HS-5 (cell line): ENCODE measurements at regions not wholly inside any gene's neighbourhood (a gene's known extent, or its start where the extent isn't known, plus 50 kb on each side); places are given as distances from the start of the nearest gene placed in this dataset.
"Not testable (repeated sequence)": the region's sequence is repeated elsewhere in the genome, so short reads cannot be mapped to it uniquely, and the experiment has no call there.

ENCODE experiments used
- DNase-seq: peaks from one replicate; pipeline ENCODE4 v3.0.0-alpha.2; 2012; ENCODE audit warnings: low read depth

DNA sequence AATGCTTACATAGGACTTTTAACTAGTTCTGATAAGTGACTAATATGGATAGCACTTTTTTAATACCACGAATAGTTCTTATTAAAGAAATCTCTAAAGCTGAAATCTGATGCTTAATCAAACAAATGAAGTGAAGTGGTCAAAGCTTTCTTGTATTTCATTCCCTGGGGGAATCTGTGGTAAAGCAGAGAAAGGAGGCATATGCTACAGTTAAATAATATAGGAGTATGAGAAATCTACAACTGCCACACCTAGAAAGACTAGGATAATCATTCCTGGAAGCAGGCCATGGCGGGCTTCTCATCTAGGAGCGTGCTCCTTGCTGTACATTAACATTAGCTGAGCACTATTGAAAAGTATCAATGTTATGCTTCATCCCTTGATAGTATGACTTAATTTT is 835.7 kb downstream of the OTOL1 start:
- no peak for DNase-seq

DNA sequence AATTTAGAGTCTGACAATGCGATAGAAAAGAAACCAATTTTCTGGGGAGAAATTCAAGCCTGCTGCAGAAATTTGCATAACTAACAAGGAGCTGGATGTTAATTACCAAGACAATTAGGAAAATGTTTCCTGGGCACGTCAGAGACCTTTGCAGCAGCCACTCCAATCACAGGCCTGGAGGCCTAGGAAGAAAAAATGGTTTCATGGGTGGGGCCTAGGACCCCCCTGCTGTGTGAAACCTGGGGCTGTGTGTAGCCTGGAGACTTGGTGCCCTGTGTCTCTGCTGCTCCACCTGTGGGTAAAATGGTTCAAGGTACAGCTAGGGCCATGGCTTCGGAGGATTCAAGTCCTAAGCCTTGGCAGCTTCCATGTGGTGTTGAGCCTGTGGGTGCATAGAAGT is 837.9 kb downstream of the OTOL1 start:
- DNase-seq: no peak

DNA sequence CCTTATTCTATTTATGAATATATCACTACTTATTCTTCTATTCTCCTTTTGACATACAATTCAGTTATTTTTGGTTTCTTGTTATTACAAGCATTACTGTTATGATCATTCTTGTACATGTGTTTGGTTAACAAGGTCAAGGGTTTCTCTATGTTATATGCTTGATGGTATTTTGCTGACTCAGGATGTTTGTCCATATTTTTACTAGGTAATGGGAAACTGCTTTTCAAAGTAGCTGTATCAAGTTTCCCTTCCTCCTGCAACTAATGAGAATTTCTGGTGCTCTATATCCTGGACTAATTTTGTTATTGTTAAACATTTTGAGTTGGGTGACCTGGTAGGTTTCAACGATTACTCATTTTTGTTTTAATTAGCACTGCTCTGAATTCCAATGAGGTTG is 841.0 kb downstream of the OTOL1 start:
- no peak for DNase-seq

DNA sequence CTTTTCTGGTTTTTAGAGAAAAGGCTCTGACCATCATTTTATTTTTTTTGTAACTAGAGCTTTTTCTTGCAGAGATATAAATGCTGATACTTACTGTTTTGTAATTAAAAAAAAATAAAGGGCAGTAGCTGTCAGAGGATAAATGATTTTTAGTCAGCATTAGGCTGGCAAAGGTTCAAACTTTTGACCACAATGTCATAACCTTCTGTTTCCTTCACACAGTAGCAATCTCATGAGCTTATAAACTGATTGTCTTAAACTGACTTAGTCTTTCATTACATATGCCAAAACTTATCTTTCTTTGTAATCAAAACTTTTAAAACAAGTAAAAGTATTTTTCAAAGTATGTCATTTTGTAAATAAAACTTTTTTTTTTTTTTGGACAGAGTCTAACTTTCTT is 841.9 kb downstream of the OTOL1 start:
- peak; percentile 2 for DNase-seq

DNA sequence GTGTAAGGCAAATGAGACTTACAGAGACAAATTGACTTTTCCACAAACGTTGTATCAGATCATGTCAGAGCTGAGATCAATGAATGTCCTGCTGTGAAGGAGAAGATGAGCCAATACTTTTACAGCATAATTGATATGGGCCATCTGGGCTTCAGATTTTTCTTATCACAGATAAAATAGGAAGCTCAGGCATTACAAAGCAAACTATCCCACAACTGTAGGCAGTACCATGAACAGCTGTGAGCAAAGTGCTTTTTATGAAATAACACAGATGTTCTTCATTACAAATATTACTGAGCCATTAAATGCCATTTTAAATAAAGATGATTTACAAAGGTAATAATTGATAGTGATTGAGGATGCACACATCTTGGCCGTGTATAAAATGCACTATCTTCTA is 852.3 kb downstream of the OTOL1 start:
- no peak for DNase-seq

DNA sequence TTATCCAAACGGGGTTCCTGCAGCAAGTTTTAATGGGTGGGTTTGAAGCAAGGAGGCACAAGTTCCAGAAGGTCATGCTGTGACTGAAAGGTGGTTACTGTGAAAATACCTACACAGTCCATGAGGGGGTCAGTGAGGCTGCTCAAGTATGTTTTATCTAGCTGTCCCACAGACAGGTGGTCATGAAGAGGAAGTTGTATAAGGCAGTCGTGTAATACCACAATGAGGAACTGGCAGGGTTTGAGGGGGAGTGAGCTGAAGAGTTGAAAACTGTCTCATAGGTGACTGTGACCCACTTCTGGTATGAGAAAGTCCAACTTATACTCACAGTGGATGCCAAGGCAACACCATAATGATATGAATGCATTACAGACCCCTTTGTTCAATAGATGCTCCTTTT is 856.8 kb downstream of the OTOL1 start:
- DNase-seq: no peak

DNA sequence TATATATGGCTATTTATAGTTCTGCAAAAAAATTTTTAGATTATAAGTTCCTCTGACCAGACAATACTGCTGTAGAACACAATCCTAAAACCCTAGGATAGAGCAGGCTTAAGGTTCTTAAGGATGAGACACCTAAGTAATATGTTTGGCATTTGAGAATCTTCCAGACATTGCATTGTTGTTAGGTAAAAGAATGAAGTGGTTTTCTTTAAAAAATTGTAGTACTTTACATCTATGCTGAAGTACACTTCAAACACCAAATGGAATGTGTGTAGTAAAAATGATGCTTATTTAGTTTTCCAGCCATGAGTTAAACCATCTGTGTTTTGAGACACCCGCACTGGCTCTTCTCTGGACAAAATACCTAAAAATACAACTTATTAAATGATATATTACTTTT is 857.7 kb downstream of the OTOL1 start:
- DNase-seq: peak; percentile 48

DNA sequence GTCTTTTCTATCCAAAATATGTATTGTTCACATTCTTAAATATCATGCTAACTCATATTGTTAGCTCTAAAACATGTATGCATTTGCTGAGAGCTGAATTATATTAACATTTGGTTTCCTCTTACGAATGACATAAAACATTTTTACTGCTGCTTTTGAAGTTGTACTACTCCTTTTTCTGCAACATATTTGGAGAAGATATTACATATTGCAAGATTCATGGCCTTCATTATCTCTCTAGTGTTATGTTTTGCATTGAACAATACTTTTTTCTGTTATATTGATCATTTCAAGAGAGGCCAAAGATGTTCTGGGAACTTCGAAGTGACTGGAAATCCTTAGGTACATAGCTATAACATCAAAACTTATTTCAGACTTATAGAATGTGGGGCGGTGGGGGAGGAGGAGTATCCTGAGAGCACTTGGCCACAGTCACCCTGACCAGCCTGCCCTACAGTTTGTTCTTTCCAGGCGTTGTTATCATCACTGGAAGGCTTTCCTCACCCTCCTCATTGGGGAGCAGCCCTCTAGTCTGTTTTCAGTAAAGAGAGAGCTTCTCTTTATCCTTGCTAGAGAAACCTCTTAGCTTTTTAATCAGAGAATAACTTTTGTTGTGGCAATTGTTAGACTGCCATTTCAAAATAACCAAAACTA is 868.6 kb downstream of the OTOL1 start:
- DNase-seq: no peak

DNA sequence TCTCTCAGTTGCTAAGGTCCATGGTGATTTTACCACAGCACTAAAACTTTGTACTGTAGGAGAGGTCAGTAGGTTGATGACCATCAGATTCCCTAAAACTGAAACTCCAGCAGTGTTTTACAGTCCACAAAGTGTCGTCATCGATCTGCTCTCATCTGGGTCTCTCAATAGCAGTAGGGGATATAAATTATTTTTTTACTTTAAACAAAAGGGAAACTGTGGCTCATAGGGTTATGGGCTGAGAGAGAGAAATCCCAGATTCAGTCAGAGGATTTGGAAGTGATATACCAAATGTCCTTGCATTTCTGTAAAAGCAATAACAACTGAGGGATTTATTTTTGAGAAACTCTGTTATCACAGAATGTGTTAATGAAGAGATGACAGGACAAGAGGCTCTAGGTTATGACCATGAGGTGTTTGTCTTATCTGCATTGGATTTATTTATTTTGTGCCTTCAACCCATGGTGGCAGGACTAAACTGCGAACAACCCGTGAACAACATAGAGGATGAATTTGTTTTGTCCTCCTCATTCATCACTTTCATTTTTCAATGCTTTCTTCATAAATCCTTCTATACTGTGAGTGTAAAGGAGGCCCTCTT is 869.7 kb downstream of the OTOL1 start:
- DNase-seq: no peak

DNA sequence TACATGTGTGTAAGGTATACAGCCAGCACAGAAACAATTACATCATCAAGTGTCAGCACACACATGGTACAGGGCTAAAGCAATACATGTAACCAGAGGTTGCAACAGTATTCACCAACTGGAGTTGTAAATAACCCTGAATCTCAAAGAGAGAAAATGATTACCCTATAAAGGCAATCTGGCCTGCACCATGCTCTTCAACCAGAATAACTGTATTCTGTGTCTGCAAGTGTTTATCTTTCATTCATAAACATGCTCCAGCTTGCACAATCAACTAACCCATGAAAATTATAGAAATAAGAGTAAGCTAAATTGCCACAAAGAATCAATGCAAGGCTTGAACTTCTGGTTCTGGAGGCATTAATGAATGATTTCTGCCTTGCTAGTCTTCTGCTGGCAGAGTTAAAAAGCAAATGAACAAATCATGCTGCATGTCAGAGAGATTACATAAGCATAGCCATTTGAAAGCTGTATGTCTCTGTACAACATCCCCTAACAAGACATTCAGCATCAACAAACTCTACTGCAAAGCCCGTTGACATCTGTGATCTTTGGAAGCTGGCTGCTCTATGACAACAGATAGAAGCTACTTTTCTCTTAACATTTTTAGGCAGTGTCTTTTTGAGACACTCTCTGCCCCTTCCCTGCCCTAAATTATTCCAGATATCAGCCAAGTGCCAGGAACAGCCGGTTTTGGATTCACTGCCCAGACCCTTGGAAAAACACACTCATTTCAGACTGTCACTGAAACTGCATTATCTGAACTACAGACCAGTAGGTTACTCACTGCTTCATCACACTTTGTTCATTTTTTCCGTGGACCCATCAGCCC is 871.0 kb downstream of the OTOL1 start:
- no peak for DNase-seq

DNA sequence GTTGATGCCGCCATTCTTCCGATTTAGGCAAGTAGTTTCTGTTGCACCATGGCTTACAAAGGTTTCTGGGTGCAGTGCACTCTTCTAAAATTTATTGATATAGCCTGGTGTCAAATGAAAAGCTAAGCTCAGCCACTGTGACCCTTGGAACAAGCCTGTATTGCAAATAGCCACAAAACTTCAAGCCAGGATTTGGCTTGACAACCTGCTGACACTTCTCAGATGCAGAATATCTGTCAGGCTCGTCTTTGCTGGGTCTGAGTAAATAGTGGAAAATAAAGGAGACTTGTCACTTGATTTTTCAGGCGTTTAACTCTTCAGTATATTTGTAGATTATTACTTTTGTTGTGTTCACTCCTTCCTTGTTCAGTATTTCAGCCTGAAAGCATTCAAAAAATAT is 871.8 kb downstream of the OTOL1 start:
- DNase-seq: no peak

DNA sequence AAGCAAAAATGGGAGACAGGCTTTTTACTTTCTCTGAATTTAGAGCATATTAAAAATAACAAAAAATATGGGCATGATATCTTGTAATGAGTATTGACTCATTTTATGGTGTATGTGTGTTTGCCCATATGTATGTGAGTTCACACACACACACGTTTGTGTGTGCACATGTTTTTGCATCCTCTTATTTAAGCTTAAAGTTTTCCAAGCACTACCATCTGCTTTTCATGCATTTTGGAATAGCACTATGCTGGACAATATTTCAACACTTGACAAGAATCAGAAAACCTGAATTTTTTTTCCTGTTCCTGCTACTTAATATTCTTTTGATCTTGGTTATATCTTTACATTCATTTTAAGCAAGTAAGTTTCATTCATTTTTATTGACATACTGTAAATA is 872.7 kb downstream of the OTOL1 start:
- no peak for DNase-seq

DNA sequence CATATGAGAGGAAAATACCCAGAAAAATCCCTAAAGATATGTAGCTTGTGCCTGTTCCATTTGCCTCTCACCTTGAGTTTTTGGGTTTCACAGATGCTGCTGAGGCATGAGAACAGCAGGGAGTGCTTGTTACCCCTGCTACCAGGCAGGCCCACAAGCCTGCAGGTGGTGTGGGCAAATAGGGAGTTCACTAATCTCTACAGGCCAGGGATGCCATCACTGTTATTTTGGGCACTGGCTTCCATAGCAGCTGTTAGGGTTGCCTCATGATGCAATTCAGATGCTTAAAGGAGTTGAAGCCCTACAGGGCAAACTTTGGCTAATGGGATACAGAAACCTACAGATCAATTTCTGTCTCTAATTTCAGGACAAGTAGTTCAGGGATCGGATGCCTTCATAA is 873.5 kb downstream of the OTOL1 start:
- no peak for DNase-seq

DNA sequence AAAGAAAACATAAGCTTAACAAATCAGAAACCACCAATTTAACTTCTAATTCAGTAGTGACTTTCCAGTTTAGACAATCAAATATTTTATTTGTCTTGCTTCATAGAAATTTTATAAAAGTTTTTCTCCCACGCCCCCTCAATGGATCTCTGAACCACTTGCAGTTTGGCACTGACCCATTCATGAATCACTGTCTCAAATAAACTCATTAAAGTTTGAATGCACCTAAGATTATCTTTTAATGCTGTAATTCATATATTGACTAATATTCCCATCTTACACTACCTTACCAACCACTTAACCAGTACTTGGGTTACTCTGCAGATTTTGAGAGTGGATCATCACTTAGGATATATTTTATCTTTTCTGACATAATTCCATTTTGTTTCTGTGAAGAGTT is 880.2 kb downstream of the OTOL1 start:
- DNase-seq: no peak

DNA sequence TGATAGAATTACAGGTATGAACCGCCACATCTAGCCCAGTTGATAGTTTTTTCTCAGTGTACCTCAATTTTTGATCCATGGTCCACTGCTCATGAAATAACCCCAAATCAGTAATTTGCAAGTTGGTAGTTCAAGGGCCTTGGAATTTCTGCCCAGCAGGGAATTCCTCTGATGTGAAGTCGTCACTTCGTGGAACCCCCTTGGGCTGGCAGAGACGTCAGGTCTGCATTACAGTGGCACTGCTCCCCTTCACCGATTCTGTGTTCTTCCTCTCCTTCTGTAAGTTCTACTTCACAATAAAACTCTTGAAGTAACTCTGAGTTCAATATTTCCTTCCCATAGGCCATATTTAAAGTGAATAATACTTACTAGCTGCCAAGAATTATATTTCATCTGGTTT is 881.0 kb downstream of the OTOL1 start:
- no peak for DNase-seq

DNA sequence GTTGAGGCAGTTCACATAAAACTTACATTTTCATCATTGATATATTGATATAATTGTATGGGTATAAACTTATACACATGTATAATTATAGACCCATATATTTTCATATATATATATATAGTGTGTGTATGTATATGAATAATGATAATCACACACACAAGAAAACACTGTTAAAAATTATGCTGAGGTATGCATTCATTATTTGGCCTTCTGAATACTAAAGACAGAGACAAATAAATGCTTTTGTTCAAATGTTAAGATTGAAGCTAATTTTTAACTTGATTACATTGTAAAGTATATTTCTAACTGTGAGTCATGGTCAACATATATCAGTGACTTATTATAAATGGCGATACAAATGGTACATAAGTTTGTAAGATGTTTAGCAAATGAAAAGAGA is 888.8 kb downstream of the OTOL1 start:
- no peak for DNase-seq

DNA sequence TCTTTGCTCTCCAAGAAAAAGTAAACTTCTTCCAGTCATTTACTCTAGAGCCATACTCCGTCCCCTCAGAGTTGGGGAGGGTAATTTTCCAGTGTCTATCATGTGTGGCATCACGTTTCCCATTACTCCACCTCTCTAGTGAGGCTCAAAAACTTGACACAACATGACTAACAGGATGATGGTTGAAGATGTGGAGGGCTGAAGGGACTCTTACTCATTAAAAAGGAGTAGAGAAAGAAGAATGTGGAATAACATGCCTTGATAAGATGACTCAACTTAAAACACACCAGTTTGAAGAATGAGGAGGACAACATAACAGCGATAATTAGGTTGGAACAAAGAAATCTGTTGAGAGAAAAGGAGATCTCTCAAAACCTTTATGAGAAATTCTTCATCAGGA is 894.3 kb downstream of the OTOL1 start:
- peak; percentile 68 for DNase-seq

DNA sequence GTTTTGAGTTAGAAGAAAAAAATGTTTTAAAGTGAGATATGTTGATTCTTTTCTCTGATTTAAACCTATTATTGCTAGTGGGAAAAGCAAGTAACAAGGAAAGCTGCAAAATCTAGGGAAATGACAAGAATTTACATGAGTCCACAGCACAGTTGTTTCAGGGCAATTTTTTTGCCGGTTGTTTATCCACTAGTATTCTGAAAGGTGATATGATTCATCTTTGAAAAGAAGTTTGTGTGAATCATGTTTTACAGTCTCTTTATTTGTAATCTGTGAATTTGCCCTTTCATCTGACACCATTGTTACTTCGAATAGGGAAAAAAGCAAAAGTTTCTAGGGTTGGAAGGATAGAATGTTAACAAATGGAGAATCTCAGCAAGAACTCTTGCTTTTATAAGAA is 894.7 kb downstream of the OTOL1 start:
- no peak for DNase-seq

DNA sequence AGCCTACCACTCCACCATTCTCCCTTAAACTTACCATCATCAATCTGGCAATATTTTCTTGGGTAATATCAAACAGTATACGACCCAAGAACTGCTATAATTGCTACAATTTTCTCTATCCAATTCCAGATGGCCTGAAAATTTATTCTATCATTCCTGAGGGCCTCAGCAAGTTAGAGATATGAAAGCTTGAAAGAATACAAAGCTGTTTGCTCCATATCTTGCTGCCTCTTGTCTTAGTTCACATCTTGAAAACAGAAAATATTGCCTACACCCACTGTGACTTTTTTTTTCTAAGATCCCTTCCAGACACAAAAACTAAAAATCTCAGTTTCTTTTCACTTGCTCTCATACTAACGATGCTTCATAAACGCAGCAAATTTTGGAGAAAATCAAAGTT is 898.9 kb downstream of the OTOL1 start:
- DNase-seq: no peak

DNA sequence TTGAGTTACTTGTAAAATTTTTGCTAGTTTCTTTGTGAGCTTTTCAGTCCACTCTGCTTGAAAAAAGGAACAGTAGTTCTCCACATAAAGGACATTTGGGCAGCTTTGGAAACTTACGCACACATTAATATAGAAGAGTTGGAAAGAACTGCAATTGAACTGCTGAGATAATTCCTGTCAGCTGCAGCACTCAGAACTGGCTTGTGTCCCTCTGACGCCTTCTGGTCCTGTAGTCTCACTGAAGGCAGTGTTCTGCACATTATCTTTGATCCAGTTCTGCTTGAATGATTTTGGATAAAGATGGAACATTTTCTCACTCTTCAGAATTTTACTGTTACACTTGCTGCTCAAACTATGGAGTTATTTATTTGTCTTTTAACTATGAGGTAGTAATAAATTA is 901.9 kb downstream of the OTOL1 start:
- no peak for DNase-seq

DNA sequence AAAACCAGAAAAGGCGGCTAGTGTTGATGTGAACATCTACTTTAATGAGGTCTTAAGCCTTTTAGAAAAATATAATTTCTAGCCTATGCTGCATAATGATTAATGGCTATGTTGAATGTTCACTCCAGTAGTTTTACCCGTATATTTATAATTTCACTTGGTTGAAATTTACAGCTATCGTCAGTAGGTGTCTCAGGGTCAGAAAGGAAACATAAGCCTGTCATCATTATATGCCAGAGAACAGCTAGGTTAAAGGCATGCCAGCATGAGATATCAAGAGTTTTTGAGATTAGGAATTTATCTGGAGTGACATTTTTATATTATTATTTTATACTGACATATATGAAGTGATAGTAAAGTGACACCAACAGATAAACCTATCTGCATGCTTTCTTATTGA is 904.1 kb downstream of the OTOL1 start:
- DNase-seq: no peak

DNA sequence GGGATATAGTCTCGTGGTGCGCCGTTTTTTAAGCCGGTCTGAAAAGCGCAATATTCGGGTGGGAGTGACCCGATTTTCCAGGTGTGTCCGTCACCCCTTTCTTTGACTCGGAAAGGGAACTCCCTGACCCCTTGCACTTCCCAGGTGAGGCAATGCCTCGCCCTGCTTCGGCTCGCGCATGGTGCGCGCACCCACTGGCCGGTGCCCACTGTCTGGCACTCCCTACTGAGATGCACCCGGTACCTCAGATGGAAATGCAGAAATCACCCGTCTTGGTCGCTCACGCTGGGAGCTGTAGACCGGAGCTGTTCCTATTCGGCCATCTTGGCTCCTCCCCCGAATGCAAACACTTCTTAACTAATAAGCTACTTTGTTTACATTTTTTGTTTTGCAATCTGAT is 914.9 kb downstream of the OTOL1 start:
- not testable (repeated sequence) for DNase-seq

DNA sequence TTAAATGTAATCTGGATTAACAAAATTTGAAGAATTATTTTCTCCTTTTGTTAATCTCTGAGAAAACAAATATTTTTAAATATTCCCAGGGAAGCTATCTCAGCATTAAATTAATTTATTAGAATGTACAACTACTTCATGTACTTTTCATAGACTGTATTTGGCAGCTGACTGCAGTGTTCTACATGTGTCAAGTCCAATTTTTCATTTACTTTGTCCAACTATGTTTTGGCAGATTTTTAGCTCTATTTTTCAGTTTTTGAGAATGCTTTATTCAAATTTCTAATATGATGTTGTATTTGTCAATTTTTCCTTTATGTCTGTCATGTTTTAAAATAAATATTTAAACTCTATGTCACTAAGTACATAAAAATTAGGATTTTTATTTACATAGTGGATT is 925.1 kb downstream of the OTOL1 start:
- no peak for DNase-seq

DNA sequence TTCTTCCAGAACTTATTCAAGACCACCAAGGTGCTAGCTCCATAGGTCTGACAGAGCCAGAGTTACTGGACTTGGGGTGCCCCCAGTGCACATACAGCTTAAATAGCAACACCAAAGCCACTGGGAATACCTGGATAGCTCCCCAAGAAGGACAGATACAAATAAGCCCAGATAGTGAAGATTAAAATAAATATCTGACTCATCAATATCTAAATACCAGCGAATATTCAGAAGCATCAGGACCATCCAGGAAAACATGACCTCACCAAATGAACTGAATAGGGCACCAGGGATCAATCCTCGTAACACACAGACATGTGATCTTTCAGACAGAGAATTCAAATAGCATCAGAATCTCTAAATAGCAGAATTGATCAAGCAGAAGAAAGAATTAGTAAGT is 931.6 kb downstream of the OTOL1 start:
- no peak for DNase-seq
